ENCODE measurements at regions not wholly inside any gene's neighbourhood (a gene's known extent, or its start where the extent isn't known, plus 50 kb on each side); places are given as distances from the start of the nearest gene placed in this dataset.

DNA sequence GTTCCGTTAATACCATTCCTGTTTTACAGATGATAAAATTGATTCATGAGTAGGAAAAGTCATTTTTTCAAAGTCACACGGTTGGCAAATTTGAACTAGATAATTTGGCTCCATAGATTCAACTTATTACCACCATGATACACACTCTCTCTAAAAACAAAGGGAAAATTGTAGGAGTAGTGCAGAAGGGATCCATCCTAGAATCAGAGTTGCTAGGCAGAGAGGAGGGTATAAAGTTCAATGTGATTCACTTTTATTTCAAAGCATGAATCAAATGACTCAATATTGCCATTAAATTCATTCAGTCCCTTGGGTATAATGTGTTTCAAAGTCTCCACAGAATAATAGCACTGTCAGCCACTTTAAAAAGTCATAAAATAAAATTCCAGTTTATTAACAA is 747.2 kb upstream of the ACO1 start:
- TF ChIP-seq, protein P1, sequence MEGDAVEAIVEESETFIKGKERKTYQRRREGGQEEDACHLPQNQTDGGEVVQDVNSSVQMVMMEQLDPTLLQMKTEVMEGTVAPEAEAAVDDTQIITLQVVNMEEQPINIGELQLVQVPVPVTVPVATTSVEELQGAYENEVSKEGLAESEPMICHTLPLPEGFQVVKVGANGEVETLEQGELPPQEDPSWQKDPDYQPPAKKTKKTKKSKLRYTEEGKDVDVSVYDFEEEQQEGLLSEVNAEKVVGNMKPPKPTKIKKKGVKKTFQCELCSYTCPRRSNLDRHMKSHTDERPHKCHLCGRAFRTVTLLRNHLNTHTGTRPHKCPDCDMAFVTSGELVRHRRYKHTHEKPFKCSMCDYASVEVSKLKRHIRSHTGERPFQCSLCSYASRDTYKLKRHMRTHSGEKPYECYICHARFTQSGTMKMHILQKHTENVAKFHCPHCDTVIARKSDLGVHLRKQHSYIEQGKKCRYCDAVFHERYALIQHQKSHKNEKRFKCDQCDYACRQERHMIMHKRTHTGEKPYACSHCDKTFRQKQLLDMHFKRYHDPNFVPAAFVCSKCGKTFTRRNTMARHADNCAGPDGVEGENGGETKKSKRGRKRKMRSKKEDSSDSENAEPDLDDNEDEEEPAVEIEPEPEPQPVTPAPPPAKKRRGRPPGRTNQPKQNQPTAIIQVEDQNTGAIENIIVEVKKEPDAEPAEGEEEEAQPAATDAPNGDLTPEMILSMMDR (IDR thresholded peaks at IDR 0.05) = no peak

DNA sequence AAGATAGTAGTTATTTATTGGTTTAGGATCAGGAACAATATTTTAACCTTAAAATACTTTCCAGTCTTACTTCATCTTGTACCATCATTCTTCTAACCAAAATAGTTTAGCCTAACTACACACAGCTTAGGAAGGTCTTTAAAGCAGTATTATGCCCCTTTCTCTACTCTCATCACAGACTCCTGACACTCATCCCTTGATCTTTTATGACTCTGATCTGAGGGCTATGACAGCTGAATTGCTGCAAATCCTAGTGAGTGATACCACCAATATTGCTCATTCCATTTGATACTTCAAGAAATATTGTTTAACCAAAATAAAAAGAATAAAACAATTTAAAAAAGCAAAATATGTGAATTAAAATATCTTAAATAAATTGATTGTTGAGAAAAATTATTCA is 746.6 kb upstream of the ACO1 start:
- TF ChIP-seq, protein P1 (IDR thresholded peaks at IDR 0.05) = no peak

DNA sequence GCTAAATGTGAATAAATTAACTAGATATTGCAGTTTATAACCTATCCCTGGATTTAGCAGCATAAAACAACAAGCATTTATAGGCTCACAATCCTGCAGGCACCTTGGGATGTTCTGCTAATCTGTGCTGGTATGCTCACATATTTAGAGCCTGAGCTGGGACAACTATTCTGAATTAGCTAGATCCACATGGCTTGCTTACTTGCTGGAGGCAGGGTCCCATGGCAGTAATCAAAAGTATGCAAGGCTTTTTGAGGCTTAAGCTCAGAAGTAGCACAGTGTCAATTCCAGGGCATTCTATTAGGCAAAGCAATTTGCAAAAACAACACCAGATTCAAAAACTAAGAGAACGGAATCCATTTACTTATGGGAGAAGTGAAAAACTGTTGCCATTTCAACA is 745.0 kb upstream of the ACO1 start:
- TF ChIP-seq, protein P1 (IDR thresholded peaks at IDR 0.05) = no peak

DNA sequence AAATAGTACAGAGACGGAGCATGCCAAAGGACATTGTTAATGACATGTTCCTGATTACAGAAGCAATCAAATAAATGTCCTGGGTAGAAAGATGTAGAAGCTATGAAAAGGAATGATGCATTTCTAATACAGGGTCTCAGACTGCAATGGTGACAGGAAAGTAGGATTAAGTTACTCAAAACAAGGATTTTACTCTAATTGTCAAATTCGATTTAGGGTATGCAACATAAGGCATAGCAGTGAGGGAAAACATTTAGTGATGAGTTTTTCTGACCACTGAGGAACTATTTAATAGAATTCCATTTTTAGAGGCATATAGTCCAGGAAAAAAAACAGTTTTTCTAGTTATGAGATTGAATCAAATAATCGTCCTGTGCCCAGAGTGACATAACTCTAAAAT is 715.1 kb upstream of the ACO1 start:
- TF ChIP-seq, protein P1 (IDR thresholded peaks at IDR 0.05) = no peak

DNA sequence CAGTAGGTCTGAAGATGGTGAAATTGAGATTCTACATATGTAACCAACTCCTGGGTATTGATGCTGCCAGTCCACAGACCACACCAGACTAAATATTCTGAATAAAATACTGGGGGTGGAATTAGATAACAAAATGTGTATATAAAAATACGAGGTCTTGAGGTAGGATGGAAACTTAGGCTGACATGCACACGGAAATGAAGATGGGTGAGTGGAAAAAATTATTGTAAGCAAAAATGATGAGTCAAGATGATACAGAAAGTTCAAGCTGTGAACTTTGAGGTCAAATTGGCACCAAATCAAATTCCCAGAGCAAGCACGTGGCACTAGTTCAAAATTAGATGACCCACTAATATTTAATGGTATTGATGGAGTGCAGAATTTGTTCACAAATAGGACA is 713.4 kb upstream of the ACO1 start:
- TF ChIP-seq, protein P1 (IDR thresholded peaks at IDR 0.05) = no peak

DNA sequence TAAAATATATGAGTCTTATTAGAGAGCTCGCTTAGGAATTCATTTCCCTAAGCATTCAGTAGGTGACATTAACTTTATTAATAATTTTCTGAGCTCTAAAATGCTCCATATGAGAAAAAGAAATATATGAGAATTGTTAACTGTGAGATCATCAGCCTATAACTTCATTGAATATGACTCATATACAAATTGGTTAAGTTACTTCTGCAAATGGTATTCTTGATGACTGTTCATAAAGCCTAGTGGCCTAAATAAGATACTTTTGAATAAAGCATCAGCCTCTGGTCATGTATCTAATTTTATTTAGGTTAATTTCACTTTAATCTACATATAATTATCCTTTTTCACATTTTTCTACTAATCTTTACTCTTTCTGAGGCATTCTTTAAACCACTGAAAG is 710.2 kb upstream of the ACO1 start:
- TF ChIP-seq, protein P1 (IDR thresholded peaks at IDR 0.05) = no peak

DNA sequence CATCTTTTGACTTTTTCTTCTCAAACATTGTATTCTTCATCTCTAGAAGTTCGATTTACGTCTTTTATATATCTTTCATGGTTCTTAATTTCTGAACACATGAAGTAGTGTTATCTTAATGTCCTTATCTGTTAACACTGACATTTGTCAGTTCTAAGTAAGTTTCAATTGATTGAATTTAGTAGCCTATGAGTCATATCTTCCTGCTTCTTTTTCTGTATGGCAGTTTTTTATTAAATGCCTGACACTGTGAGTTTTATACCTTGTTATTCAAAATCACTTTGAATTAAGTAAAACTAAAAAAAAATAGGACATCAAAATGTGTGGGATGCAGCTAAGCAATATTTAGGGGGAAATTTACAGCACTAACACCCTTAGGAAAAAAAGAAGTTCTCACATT is 707.0 kb upstream of the ACO1 start:
- TF ChIP-seq, protein P1 (IDR thresholded peaks at IDR 0.05) = no peak

DNA sequence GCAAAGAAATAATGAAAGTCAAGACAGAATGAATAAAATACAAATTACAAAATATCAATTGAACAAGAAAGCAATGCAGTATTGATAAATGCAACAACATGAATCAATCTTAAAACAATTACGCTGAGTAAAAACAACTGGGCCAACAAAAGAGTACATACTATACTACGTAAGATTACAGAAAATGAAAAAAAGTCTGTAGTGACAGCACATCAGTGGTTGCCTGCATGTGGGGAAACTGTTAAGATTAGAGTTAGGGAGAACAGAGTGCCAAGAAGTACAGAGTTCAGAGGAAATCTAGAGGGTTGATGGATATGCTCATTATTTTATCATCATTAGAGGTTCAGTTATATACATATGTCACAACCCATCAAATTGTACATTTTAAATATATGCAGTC is 706.6 kb upstream of the ACO1 start:
- TF ChIP-seq, protein P1 (IDR thresholded peaks at IDR 0.05) = no peak
